ENCODE measurements at regions not wholly inside any gene's neighbourhood (a gene's known extent, or its start where the extent isn't known, plus 50 kb on each side); places are given as distances from the start of the nearest gene placed in this dataset.
A peak's percentile ranks its signal among the peaks of the same experiment; 100 is the strongest.

GRCh38 chr14:82113007-82113406, 579.4 kb upstream of the SEL1L start:
- no peaks in the 10 kb centered on the region for H3K79me2 ChIP-seq (replicated peaks; ENCODE audit: insufficient read depth, low read length)
- no peak overlapping the region for H3K27ac ChIP-seq (ENCODE audit: low read length)
- H3K4me2 ChIP-seq (ENCODE audit: low read length), result no peak overlapping the region
- H2AFZ ChIP-seq (ENCODE audit: low read depth, low read length), result no peak overlapping the region
- no peak overlapping the region for H3K9ac ChIP-seq (ENCODE audit: low read length)
- no peaks in the 10 kb centered on the region for H3K27me3 ChIP-seq (ENCODE audit: insufficient read depth, low read depth, low read length)
- H4K20me1 ChIP-seq (ENCODE audit: insufficient read depth), result no peaks in the 10 kb centered on the region
- no peak overlapping the region for H3K4me3 ChIP-seq (ENCODE audit: low read length)
- no peaks in the 10 kb centered on the region for H3F3A ChIP-seq (ENCODE audit: insufficient read depth, low read length, poor library complexity, severe bottlenecking)
- TF ChIP-seq RAD21 (conservative IDR thresholded peaks at IDR 0.05) (no peak), EP300 (conservative IDR thresholded peaks at IDR 0.05; ENCODE audit: poor library complexity, severe bottlenecking) (no peak), SMC3 (conservative IDR thresholded peaks at IDR 0.05; ENCODE audit: poor library complexity) (no peak), POLR2AphosphoS5 (IDR thresholded peaks at IDR 0.05) (no peak), TAF1 (IDR thresholded peaks at IDR 0.05; ENCODE audit: low read depth) (no peak), EZH2 (IDR thresholded peaks at IDR 0.05; ENCODE audit: borderline replicate concordance, insufficient read depth, low read length, poor library complexity, severe bottlenecking) (no peak), MXI1 (conservative IDR thresholded peaks at IDR 0.05; ENCODE audit: poor library complexity, severe bottlenecking) (no peak), CTCF (IDR thresholded peaks at IDR 0.05; ENCODE audit: poor library complexity, severe bottlenecking) (no peak)
- TF ChIP-seq, protein P1, sequence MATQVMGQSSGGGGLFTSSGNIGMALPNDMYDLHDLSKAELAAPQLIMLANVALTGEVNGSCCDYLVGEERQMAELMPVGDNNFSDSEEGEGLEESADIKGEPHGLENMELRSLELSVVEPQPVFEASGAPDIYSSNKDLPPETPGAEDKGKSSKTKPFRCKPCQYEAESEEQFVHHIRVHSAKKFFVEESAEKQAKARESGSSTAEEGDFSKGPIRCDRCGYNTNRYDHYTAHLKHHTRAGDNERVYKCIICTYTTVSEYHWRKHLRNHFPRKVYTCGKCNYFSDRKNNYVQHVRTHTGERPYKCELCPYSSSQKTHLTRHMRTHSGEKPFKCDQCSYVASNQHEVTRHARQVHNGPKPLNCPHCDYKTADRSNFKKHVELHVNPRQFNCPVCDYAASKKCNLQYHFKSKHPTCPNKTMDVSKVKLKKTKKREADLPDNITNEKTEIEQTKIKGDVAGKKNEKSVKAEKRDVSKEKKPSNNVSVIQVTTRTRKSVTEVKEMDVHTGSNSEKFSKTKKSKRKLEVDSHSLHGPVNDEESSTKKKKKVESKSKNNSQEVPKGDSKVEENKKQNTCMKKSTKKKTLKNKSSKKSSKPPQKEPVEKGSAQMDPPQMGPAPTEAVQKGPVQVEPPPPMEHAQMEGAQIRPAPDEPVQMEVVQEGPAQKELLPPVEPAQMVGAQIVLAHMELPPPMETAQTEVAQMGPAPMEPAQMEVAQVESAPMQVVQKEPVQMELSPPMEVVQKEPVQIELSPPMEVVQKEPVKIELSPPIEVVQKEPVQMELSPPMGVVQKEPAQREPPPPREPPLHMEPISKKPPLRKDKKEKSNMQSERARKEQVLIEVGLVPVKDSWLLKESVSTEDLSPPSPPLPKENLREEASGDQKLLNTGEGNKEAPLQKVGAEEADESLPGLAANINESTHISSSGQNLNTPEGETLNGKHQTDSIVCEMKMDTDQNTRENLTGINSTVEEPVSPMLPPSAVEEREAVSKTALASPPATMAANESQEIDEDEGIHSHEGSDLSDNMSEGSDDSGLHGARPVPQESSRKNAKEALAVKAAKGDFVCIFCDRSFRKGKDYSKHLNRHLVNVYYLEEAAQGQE (IDR thresholded peaks at IDR 0.05; ENCODE audit: borderline replicate concordance), result no peak
- H3K9me3 ChIP-seq (ENCODE audit: low read length), result no peaks in the 10 kb centered on the region
- no peaks in the 10 kb centered on the region for H3K9me2 ChIP-seq (ENCODE audit: insufficient read depth, low read length)
- H3K36me3 ChIP-seq (ENCODE audit: insufficient read depth, low read length), result no peaks in the 10 kb centered on the region

- H3K4me2 ChIP-seq (ENCODE audit: low read length), result no peak overlapping the region
- H3K27ac ChIP-seq (ENCODE audit: low read length), result no peak overlapping the region
- no peak overlapping the region for H3K9ac ChIP-seq (ENCODE audit: low read length)
- no peaks in the 10 kb centered on the region for H3F3A ChIP-seq (ENCODE audit: insufficient read depth, low read length, poor library complexity, severe bottlenecking)
- no peaks in the 10 kb centered on the region for H3K9me3 ChIP-seq (ENCODE audit: low read length)
- H3K27me3 ChIP-seq (ENCODE audit: insufficient read depth, low read depth, low read length), result no peaks in the 10 kb centered on the region
- H3K36me3 ChIP-seq (ENCODE audit: insufficient read depth, low read length), result no peaks in the 10 kb centered on the region
- TF ChIP-seq EP300 (conservative IDR thresholded peaks at IDR 0.05; ENCODE audit: poor library complexity, severe bottlenecking) (no peak), CTCF (IDR thresholded peaks at IDR 0.05; ENCODE audit: poor library complexity, severe bottlenecking) (peak; percentile 24), RAD21 (conservative IDR thresholded peaks at IDR 0.05) (peak; percentile 39), POLR2AphosphoS5 (IDR thresholded peaks at IDR 0.05) (no peak), MXI1 (conservative IDR thresholded peaks at IDR 0.05; ENCODE audit: poor library complexity, severe bottlenecking) (no peak), TAF1 (IDR thresholded peaks at IDR 0.05; ENCODE audit: low read depth) (no peak), SMC3 (conservative IDR thresholded peaks at IDR 0.05; ENCODE audit: poor library complexity) (no peak), EZH2 (IDR thresholded peaks at IDR 0.05; ENCODE audit: borderline replicate concordance, insufficient read depth, low read length, poor library complexity, severe bottlenecking) (no peak)
- TF ChIP-seq, protein P1 (IDR thresholded peaks at IDR 0.05; ENCODE audit: borderline replicate concordance), result no peak
- H3K79me2 ChIP-seq (replicated peaks; ENCODE audit: insufficient read depth, low read length), result no peaks in the 10 kb centered on the region
- no peak overlapping the region for H3K4me3 ChIP-seq (ENCODE audit: low read length)
- H4K20me1 ChIP-seq (ENCODE audit: insufficient read depth), result no peaks in the 10 kb centered on the region
- no peaks in the 10 kb centered on the region for H3K9me2 ChIP-seq (ENCODE audit: insufficient read depth, low read length)
- H2AFZ ChIP-seq (ENCODE audit: low read depth, low read length), result no peak overlapping the region
These were observed 580.1 kb upstream of the SEL1L start for GRCh38 chr14:82113710-82114109.
